ENCODE measurements at regions not wholly inside any gene's neighbourhood (a gene's known extent, or its start where the extent isn't known, plus 50 kb on each side); places are given as distances from the start of the nearest gene placed in this dataset.
A peak's percentile ranks its signal among the peaks of the same experiment; 100 is the strongest.
"Not testable (repeated sequence)": the region's sequence is repeated elsewhere in the genome, so short reads cannot be mapped to it uniquely, and the experiment has no call there.

DNA sequence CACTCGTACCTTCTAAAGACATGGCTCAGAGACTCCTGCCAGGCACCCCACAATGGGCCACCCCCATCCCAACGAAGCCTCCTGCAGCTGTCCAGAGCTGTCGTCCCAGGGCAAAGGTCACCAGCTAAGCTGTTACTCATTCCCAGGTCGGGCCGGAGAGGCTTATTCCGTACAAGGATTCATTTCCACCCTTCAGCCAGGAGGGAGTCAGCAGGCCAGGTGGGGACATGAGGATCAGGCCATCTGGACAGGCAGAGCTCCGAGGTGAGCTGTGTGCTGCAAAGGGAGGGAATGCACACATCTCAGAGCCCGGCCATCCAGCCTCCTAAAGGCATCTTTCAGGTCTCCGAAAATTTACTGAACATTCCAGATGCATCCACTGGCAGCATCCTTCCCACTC lies 63.9 kb upstream of the NANOS1 start:
- DNase-seq (ENCODE audit: low spot score), result no peak

DNA sequence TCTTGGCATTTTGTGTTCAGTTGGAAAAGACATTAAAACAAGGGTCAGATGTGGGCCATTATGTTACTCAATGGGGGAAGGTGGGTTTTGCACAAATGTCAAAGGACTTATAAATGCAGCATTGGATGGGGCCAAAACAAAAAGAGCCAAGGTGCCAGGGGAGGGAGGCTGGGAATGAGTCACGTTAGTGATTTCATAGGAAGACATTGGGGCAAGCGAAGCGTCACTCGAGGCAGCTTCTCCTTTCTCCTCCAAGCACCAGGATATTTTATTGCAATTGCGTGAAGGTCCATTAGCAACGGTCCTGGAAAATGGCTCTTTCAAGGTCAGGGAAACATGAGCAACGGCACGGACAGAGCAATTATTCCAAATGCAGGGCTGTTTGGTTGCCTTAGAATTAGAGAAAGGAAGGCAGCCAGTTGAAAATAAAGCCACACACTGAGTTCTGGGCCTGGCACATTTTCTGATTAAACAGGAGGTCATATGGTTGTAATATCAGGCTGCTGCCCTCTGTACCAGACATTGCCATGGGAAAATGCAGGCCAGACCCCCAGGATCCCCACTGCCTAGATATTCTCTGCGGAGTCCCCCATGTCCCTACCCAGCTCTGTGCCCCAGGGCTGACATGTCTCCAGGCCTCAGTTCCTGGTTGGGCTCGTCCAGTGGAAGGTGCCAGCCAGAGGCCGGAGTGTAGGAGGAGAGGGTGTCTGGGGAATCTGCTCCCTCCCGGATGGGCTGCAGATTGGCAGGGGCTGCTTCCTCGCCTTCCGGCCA lies 63.3 kb upstream of the NANOS1 start:
- no peak for DNase-seq (ENCODE audit: low spot score)

DNA sequence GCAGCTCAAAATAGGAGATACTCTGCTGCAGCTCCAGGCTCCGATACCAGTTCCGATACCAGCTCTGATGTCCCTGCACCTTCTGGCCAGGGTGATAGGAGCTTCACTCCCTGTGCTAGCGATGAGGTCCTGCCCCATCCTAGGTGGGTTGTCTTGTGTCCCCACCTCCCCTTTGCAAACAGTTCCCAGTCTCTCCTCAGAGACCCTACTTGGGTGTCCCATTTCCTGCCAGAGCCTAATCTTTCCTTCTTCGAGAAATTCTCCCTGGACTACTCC lies 62.7 kb upstream of the NANOS1 start:
- no peak for DNase-seq (ENCODE audit: low spot score)

DNA sequence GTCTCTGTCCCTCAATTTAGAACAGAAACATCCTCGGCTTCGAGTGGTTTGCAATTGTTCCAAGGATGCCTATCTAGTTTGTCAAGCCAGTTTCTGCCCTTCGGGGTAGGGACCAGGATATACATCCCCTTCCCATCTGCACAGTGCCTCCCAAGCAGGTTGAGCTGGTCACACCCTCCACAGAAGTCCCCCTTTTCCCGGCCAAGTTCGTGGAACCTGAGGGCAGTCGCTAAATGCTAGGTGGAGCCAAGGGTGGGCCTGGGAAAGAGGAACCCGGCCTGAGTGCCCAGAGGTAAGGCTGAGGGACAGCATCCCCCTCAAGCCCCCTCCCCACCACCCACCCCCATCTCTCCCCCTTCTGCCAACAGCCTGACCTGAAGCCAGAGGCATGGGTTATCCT lies 62.4 kb upstream of the NANOS1 start:
- DNase-seq (ENCODE audit: low spot score), result no peak

DNA sequence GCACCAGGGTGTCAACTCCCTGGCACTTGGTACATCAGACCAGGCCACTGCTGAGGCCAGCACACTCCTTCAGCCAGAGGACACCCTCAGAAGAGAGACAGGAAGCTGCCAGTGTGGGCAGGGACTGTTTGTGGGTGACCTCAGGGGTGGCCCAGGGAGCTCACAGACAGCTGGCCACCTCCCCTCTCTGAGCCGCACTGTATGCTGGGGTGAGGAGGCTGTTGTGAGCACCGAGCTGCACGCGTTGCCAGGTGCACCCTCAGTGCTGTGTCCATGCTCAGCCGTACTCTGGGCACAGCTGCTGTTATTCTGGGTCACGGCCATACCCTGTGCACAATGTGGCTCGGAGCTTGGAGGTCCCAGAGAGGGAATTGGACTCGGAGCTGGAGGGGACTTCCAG lies 61.5 kb upstream of the NANOS1 start:
- no peak for DNase-seq (ENCODE audit: low spot score)

DNA sequence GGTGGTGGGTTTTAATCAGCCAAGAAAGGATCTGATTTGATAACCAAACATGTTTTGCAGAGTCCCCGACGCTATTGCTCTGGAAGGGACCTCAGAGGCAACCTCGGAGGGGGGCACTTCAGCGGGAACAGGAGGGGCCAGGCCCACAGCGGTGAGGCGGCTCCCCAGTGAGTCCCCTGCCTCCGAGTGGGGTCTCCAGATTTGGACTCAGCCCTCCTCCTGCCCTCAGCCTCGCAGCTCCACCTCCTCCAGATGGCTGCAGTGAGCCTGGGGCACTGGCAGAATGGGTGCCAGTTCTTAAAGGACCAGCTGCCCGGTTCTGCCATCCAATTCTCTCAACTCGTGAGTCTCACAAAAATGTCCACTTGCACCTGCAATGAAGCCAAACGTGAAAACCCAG lies 61.0 kb upstream of the NANOS1 start:
- DNase-seq (ENCODE audit: low spot score), result no peak

DNA sequence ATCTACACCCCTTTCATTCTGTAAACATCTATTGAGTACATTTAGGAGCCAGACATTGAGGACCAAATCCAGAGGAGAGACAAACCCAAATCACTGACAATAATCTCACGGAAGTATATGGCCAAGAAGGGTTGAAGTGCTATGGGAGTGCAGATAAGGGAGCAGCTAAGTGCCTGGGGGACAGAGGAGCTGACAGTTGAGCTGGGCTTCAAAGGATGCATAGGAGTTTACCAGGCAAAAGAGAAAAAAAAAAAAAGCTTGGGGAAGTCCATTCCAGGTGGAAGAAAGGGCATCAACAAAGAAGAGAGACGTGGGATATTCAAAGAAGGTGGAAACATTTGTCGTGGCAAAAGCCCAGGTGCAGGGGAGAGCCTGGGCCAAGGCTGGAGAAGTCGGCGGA lies 60.5 kb upstream of the NANOS1 start:
- no peak for DNase-seq (ENCODE audit: low spot score)

DNA sequence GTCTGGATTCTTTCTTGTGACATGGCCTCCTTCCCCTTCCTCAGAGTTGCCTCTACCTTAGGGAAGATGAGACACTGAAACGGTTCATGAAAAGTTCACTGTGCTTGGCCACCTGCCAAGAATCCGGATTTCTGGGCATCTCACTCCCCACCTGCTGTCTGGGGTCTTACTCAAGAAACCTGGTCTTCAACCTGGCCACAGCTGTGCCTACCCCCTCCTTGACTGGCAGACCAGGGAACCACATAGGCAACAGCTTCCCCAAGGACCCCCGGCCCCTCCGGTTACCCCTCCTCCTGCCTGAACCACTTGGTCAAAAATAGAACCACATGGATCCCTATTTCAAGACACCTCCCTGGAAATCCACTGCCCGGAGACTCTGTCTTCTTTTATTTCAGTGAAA lies 58.7 kb upstream of the NANOS1 start:
- peak; percentile 68 for DNase-seq (ENCODE audit: low spot score)

DNA sequence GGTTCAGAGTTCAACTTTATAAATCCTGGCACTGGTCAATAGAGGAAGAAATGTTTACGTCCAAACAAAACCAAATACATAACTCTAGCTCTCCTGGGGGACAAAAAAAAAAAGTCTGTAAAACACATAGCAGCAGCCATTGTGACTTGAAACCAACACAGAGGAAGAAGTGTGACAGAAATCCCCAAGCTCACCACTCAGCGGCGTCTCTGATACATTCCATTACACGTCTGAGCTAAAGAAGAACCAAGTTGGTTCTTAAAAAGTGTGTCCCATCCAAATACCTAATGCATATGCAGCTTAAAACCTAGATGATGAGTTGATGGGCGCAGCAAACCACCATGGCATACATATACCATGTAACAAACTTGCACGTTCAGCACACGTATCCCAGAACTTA lies 58.3 kb upstream of the NANOS1 start:
- DNase-seq (ENCODE audit: low spot score), result no peak

DNA sequence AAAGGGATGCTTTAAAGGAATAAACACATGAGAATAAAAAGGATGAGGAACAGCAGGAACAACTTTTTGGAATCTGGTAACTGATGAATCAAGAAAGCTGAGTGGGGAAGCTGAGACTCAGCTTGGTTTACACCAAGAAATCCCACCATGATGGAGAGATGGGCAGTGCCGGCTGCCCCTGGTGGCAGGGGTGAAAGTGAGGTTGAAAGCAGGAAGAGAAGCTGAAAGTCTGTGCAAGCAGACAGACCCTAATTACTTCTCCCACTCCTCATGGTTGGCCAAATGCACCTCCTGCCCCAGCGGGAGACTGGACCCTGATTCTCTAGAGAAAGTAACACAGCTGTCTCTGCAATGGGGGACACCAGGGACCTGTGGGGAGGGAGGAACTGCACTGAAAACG lies 57.6 kb upstream of the NANOS1 start:
- DNase-seq (ENCODE audit: low spot score), result no peak

DNA sequence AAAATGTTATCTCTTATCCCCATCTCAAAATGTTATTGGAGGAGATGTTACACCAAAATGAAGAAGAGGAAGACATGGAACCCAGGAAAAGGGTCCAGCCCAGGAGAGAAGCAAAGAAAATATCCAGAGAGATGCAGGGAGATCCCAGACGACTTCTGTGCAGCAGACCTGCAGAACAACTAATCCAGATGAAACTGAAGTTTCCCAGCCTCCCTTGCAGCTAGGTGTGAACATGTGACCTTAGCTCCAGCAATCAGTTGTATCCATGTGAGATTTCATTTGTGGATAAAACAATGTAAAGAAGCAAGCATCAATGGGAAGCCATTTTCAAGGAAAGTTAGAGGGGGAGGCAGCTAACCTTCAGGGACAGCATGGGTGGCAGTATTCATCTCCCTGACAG lies 55.8 kb upstream of the NANOS1 start:
- no peak for DNase-seq (ENCODE audit: low spot score)

DNA sequence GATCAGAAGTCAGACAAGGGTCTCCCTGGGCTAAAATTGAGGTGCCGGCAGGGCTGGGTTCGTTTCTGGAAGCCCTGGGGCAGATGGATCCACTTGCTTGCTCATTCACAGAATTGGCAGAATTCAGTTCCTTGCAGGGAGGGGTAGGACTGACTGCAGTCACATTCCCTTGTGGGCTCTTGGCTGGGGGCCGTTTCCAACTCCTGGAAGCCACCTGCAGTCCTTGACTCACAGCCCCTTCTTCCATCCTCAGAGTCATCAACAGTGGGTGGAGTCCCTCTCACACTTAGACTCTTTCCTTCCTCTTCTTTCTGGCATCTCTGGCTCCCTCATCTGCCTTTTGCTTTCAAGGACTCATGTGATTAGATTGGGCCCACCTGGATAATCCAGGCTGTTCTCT lies 54.6 kb upstream of the NANOS1 start:
- DNase-seq (ENCODE audit: low spot score), result no peak

DNA sequence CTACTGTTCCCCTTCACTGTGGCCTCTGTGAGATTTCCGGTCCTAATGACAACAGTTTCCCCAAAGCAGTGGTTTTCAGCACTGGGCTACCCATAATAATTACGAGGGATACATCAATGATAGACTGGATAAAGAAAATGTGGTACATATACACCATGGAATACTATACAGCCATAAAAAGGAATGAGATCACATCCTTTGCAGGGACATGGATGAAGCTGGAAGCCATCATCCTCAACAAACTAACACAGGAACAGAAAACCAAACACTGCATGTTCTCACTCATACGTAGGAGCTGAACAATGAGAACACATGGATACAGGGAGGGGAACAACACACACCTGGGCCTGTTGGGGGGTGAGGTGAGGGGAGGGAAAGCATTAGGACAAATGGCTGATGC lies 53.3 kb upstream of the NANOS1 start:
- DNase-seq (ENCODE audit: low spot score), result not testable (repeated sequence)

DNA sequence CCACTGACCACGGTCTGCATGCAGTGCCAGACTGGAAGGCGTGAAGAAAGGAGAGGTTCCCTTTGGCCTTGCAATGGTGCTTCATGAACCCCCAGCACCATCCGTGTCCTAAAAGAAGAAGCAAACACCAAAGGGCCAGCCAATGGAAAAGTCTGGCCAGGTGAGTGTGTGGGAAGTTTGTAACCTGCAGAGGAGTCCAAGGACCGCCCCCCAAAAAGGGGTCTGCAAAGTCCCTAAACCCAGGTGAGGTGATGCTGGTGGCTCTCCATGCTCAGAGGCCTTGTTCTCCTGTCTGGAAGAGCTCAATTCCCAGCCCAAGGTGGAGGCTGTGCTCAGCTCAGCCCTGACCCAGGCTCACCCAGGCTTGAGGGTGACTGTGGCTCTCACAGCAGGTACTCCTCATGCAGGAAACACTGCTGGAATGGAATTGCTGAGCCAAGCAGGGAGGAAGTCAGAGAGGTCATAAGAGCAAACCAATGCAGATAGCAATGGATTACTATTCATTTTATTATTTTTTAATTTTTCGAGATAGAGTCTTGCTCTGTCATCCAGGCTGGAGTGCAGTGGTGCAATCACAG lies 52.4 kb upstream of the NANOS1 start:
- DNase-seq (ENCODE audit: low spot score), result no peak

DNA sequence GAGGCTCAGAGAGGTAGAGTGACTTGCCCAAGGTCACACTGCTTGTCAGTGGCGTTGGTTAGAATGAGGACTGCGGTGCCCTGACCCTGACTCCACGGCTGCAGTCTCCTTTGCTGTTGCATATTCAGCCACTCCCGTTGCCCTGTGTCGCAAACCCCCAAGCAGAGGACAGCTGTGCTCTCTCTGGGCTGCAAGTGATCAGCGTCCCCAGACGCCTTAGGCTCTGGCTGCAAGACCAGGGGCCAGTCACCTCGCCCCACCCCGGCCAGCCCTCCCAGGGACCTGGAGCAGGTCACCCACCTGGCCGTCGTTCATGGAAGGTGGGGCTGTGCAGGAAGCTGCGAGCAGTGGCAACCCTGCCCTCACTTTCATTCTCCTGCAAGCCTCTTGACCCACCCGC lies 51.7 kb upstream of the NANOS1 start:
- DNase-seq (ENCODE audit: low spot score), result no peak

DNA sequence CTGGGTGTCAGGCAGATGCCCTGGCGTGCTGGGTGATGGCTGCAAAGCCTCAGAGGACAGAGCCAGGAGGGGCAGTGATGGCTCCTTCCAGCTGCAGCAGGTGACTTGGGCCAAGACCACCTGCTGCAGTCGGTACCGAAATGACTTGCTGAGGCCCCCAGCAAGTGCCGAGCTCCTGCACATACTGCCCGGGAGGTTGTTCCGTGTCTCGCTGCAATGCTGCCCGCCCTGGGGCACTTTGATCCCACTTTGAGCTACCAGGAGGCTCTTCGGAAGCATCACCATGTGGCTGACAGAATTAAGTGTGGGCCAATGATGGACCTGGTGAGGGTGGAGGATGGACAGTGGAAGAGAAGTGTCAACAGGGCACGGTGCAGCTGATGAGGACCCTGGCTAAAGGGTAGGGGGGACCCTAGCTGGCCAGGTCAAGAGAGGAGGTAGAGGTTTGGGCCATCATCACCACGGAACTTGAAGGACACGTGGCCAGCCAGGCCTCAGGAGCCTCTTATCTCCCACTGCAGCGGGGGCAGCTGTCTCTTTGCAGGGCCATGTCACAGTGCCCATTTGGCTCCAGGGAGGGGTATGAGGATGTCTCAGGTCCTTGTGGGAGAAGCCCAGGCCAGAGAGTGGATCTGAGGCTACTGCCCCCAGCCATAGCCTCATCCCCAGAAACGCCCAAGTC lies 51.1 kb upstream of the NANOS1 start:
- no peak for DNase-seq (ENCODE audit: low spot score)

DNA sequence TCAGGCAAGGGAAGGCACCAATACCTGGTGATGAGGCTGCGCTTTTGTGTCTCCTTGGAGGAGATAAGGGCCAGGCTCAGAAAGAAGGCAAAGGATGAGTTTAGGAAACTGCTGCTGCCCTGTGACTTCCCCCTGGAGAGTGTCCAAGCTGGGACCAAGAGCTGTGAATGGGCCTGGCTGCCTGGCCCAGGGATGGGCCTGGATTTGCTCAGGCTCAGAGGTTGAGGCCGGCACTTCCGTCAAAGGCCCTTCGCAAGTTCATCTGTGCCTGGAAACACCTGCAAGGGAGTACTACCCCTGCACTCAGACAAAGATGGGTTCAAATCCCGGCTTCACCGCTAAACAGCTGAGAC lies 50.5 kb upstream of the NANOS1 start:
- no peak for DNase-seq (ENCODE audit: low spot score)

DNA sequence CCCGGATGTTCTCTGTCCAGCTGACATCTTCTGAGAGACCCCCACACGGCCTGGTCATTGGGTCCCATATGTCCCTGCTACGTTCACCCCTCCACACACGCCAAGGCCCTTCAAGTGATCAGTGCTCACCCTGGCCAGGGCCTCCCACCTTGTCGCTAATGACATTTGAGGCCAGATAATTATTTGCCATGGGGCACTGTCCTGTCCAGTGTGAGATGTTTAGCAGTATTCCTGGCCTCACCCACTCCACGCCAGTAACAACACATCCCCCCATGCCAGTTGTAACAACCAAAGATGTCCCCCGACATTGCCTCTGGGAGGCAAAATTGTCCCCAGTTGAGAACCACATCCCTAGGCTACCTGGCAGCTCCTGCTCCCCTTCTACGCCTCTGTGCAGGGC lies 49.9 kb upstream of the NANOS1 start:
- no peak for DNase-seq (ENCODE audit: low spot score)
